ENCODE measurements at regions not wholly inside any gene's neighbourhood (a gene's known extent, or its start where the extent isn't known, plus 50 kb on each side); places are given as distances from the start of the nearest gene placed in this dataset.

- DNase-seq (ENCODE audit: low read depth in 2 of 2): no peak
Observed at GRCh38 chr3:152100491-152101132, 168.1 kb upstream of the MBNL1 start.

- no peak for DNase-seq (ENCODE audit: low read depth in 2 of 2)
Observed at GRCh38 chr3:152102410-152102809, 166.3 kb upstream of the MBNL1 start.

- DNase-seq (ENCODE audit: low read depth in 2 of 2): no peak
Observed at GRCh38 chr3:152103257-152103656, 165.5 kb upstream of the MBNL1 start.

- DNase-seq (ENCODE audit: low read depth in 2 of 2): no peak
Observed at GRCh38 chr3:152104847-152105415, 163.8 kb upstream of the MBNL1 start.

GRCh38 chr3:152105446-152105845 lies 163.3 kb upstream of the MBNL1 start:
- no peak for DNase-seq (ENCODE audit: low read depth in 2 of 2)

GRCh38 chr3:152109038-152109437 lies 159.7 kb upstream of the MBNL1 start:
- no peak for DNase-seq (ENCODE audit: low read depth in 2 of 2)

GRCh38 chr3:152113413-152113812 lies 155.3 kb upstream of the MBNL1 start:
- no peak for DNase-seq (ENCODE audit: low read depth in 2 of 2)

- no peak for DNase-seq (ENCODE audit: low read depth in 2 of 2)
Observed at GRCh38 chr3:152113992-152114651, 154.6 kb upstream of the MBNL1 start.

- no peak for DNase-seq (ENCODE audit: low read depth in 2 of 2)
Observed at GRCh38 chr3:152120601-152121269, 148.0 kb upstream of the MBNL1 start.

- DNase-seq (ENCODE audit: low read depth in 2 of 2): no peak
Observed at GRCh38 chr3:152121270-152121636, 147.5 kb upstream of the MBNL1 start.

- no peak for DNase-seq (ENCODE audit: low read depth in 2 of 2)
Observed at GRCh38 chr3:152122851-152123250, 145.9 kb upstream of the MBNL1 start.

- DNase-seq (ENCODE audit: low read depth in 2 of 2): no peak
Observed at GRCh38 chr3:152123457-152123856, 145.3 kb upstream of the MBNL1 start.

GRCh38 chr3:152126260-152126659 lies 142.5 kb upstream of the MBNL1 start:
- DNase-seq (ENCODE audit: low read depth in 2 of 2): no peak

- DNase-seq (ENCODE audit: low read depth in 2 of 2): no peak
Observed at GRCh38 chr3:152127058-152127457, 141.7 kb upstream of the MBNL1 start.

GRCh38 chr3:152128356-152128755 lies 140.4 kb upstream of the MBNL1 start:
- no peak for DNase-seq (ENCODE audit: low read depth in 2 of 2)

GRCh38 chr3:152139651-152140050 lies 129.1 kb upstream of the MBNL1 start:
- no peak for DNase-seq (ENCODE audit: low read depth in 2 of 2)

- DNase-seq (ENCODE audit: low read depth in 2 of 2): no peak
Observed at GRCh38 chr3:152146461-152146860, 122.3 kb upstream of the MBNL1 start.

- DNase-seq (ENCODE audit: low read depth in 2 of 2): no peak
Observed at GRCh38 chr3:152147748-152148147, 121.0 kb upstream of the MBNL1 start.

GRCh38 chr3:152148579-152148978 lies 120.2 kb upstream of the MBNL1 start:
- DNase-seq (ENCODE audit: low read depth in 2 of 2): no peak

- DNase-seq (ENCODE audit: low read depth in 2 of 2): no peak
Observed at GRCh38 chr3:152149832-152150231, 118.9 kb upstream of the MBNL1 start.

- no peak for DNase-seq (ENCODE audit: low read depth in 2 of 2)
Observed at GRCh38 chr3:152151216-152151876, 117.4 kb upstream of the MBNL1 start.
